Osteoblast (primary cell): ENCODE measurements at regions not wholly inside any gene's neighbourhood (a gene's known extent, or its start where the extent isn't known, plus 50 kb on each side); places are given as distances from the start of the nearest gene placed in this dataset.

ENCODE experiments used
- DNase-seq: peaks from one replicate; pipeline ENCODE4 v3.0.0; 2011; ENCODE audit warnings: low spot score, mixed read lengths; ENCODE audit not compliant: insufficient read length; ENCODE audit errors: missing footprints
- H2AFZ ChIP-seq: 2 replicates; pipeline ENCODE4 v1.6.0; 2011; ENCODE audit warnings: mild to moderate bottlenecking, low read length
- H3K27ac ChIP-seq: 2 replicates; pipeline ENCODE4 v1.5.1; 2011; ENCODE audit warnings: mild to moderate bottlenecking, low read depth, low read length, moderate library complexity
- H3K27me3 ChIP-seq: 2 replicates; pipeline ENCODE4 v1.6.0; 2012; ENCODE audit warnings: mild to moderate bottlenecking, control low read depth, inconsistent platforms, low read length, moderate library complexity; ENCODE audit not compliant: insufficient read depth
- H3K36me3 ChIP-seq: 2 replicates; pipeline ENCODE4 v1.5.1; 2011; ENCODE audit warnings: mild to moderate bottlenecking, low read length, control low read depth, moderate library complexity; ENCODE audit not compliant: insufficient read depth
- H3K4me1 ChIP-seq: 2 replicates; pipeline ENCODE4 v1.5.1; 2011; ENCODE audit warnings: mild to moderate bottlenecking, low read length, control low read depth, moderate library complexity; ENCODE audit not compliant: insufficient read depth
- H3K4me2 ChIP-seq: 2 replicates; pipeline ENCODE4 v1.6.0; 2011; ENCODE audit warnings: mild to moderate bottlenecking, low read length; ENCODE audit not compliant: insufficient read depth
- H3K4me3 ChIP-seq: fragments of 200-600 bp; sonication (generic); 3 replicates; pipeline ENCODE4 v1.5.1; 2012; ENCODE audit warnings: mild to moderate bottlenecking, low read length, inconsistent platforms; ENCODE audit not compliant: insufficient read depth
- H3K79me2 ChIP-seq: 2 replicates; pipeline ENCODE4 v1.6.0; 2012; ENCODE audit warnings: mild to moderate bottlenecking, low read length, control low read depth, inconsistent platforms; ENCODE audit not compliant: insufficient read depth
- H3K9me3 ChIP-seq: 2 replicates; pipeline ENCODE4 v1.5.1; 2011; ENCODE audit warnings: low read depth, low read length, control low read depth
- H4K20me1 ChIP-seq: 2 replicates; pipeline ENCODE4 v1.6.0; 2012; ENCODE audit warnings: mild to moderate bottlenecking, low read length, control low read depth; ENCODE audit not compliant: insufficient read depth
- CTCF ChIP-seq: IDR thresholded peaks from 2 replicates; pipeline ENCODE4 v1.5.1; 2011; ENCODE audit warnings: mild to moderate bottlenecking, low read depth, low read length, moderate library complexity; ENCODE audit errors: extremely low read depth

GRCh38 chr20:60500038-60500701 is 541.9 kb downstream of the CDH26 start:
- no peak overlapping the region for H3K4me2 ChIP-seq
- no peaks in the 10 kb centered on the region for H3K4me1 ChIP-seq
- H4K20me1 ChIP-seq, result no peaks in the 10 kb centered on the region
- TF ChIP-seq CTCF, result no peak
- H3K27me3 ChIP-seq, result no peaks in the 10 kb centered on the region
- no peak overlapping the region for H3K27ac ChIP-seq
- H3K9me3 ChIP-seq, result no peaks in the 10 kb centered on the region
- no peak overlapping the region for H3K4me3 ChIP-seq
- no peak for DNase-seq
- no peak overlapping the region for H2AFZ ChIP-seq
- H3K36me3 ChIP-seq, result no peaks in the 10 kb centered on the region
- H3K79me2 ChIP-seq, result no peaks in the 10 kb centered on the region

GRCh38 chr20:60501048-60501447 is 542.8 kb downstream of the CDH26 start:
- H3K27me3 ChIP-seq, result no peaks in the 10 kb centered on the region
- H3K36me3 ChIP-seq, result no peaks in the 10 kb centered on the region
- H3K27ac ChIP-seq, result no peak overlapping the region
- H4K20me1 ChIP-seq, result no peaks in the 10 kb centered on the region
- H3K4me1 ChIP-seq, result no peaks in the 10 kb centered on the region
- TF ChIP-seq CTCF, result no peak
- no peak overlapping the region for H3K4me3 ChIP-seq
- H3K9me3 ChIP-seq, result no peaks in the 10 kb centered on the region
- H2AFZ ChIP-seq, result no peak overlapping the region
- DNase-seq, result no peak
- no peak overlapping the region for H3K4me2 ChIP-seq
- H3K79me2 ChIP-seq, result no peaks in the 10 kb centered on the region

GRCh38 chr20:60502881-60503280 is 544.7 kb downstream of the CDH26 start:
- no peak for DNase-seq
- Histone ChIP-seq H2AFZ (no peak overlapping the region), H3K27me3 (no peaks in the 10 kb centered on the region), H4K20me1 (no peaks in the 10 kb centered on the region), H3K36me3 (no peaks in the 10 kb centered on the region), H3K9me3 (no peaks in the 10 kb centered on the region), H3K79me2 (no peaks in the 10 kb centered on the region), H3K27ac (no peak overlapping the region), H3K4me2 (no peak overlapping the region), H3K4me1 (no peaks in the 10 kb centered on the region), H3K4me3 (no peak overlapping the region)
- TF ChIP-seq CTCF, result no peak

GRCh38 chr20:60505423-60505822 is 547.2 kb downstream of the CDH26 start:
- H3K9me3 ChIP-seq, result no peaks in the 10 kb centered on the region
- no peak for DNase-seq
- H3K27ac ChIP-seq, result no peak overlapping the region
- H3K27me3 ChIP-seq, result no peaks in the 10 kb centered on the region
- no peak for TF ChIP-seq CTCF
- no peaks in the 10 kb centered on the region for H3K36me3 ChIP-seq
- H2AFZ ChIP-seq, result no peak overlapping the region
- no peak overlapping the region for H3K4me3 ChIP-seq
- H3K79me2 ChIP-seq, result no peaks in the 10 kb centered on the region
- no peaks in the 10 kb centered on the region for H3K4me1 ChIP-seq
- no peak overlapping the region for H3K4me2 ChIP-seq
- H4K20me1 ChIP-seq, result no peaks in the 10 kb centered on the region
